ENCODE measurements at regions not wholly inside any gene's neighbourhood (a gene's known extent, or its start where the extent isn't known, plus 50 kb on each side); places are given as distances from the start of the nearest gene placed in this dataset.

- no peaks in the 10 kb centered on the region for H4K20me1 ChIP-seq (ENCODE audit: insufficient read depth, low read length)
These were observed 2135.9 kb downstream of the ARAP2 start for GRCh38 chr4:34108391-34108790.

GRCh38 chr4:34112573-34112972 lies 2131.7 kb downstream of the ARAP2 start:
- Mint-ChIP-seq H3K4me1 (no peaks in the 10 kb centered on the region), H3K27ac (no peak overlapping the region), H3K4me3 (no peak overlapping the region), H3K9me3 (no peaks in the 10 kb centered on the region), H3K27me3 (ENCODE audit: low read depth in 3 of 3) (no peaks in the 10 kb centered on the region), H3K36me3 (no peaks in the 10 kb centered on the region)
- no peaks in the 10 kb centered on the region for H3K9me3 ChIP-seq (replicated peaks in 1 of 2; ENCODE audit: control insufficient read depth in 1 of 2, insufficient read depth in 1 of 2, low read length in 2 of 2)
- no peak overlapping the region for H2AFZ ChIP-seq (ENCODE audit: insufficient read depth, low read depth, low read length, poor library complexity, severe bottlenecking)
- intact Hi-C loops (cut with micrococcal nuclease), result no loop called here
- H3K79me2 ChIP-seq (ENCODE audit: insufficient read depth, low read length), result no peaks in the 10 kb centered on the region
- H3K36me3 ChIP-seq (replicated peaks in 1 of 2; ENCODE audit: control insufficient read depth in 1 of 2, insufficient read depth in 2 of 2, low read length in 2 of 2), result no peaks in the 10 kb centered on the region
- TF ChIP-seq CTCF (IDR thresholded peaks at IDR 0.05), result no peak
- H3K4me3 ChIP-seq (replicated peaks in 1 of 3; ENCODE audit: low read depth in 2 of 3, low read length in 3 of 3), result no peak overlapping the region
- no peak for DNase-seq
- no peak overlapping the region for H3K27ac ChIP-seq (ENCODE audit: low read depth in 1 of 2, low read length in 2 of 2)
- H4K20me1 ChIP-seq (ENCODE audit: insufficient read depth, low read length), result no peaks in the 10 kb centered on the region
- H3K27me3 ChIP-seq (ENCODE audit: control insufficient read depth in 2 of 2, insufficient read depth in 2 of 2, low read length in 2 of 2), result no peaks in the 10 kb centered on the region
- no CpG with 5 or more reads among the region's 2 CpGs for WGBS (ENCODE audit: insufficient coverage)
- H3K4me1 ChIP-seq (ENCODE audit: control insufficient read depth in 1 of 2, insufficient read depth in 2 of 2, low read length in 2 of 2), result no peaks in the 10 kb centered on the region
- H3K4me2 ChIP-seq (replicated peaks; ENCODE audit: extremely low read depth, low read length, poor library complexity, severe bottlenecking), result no peak overlapping the region
- no peak overlapping the region for H3K9ac ChIP-seq (ENCODE audit: insufficient read depth, low read length, poor library complexity, severe bottlenecking)

More at GRCh38 chr4:34108391-34108790, 2135.9 kb downstream of the ARAP2 start:
- Mint-ChIP-seq H3K4me1 (no peaks in the 10 kb centered on the region), H3K36me3 (no peaks in the 10 kb centered on the region), H3K27me3 (ENCODE audit: low read depth in 3 of 3) (no peaks in the 10 kb centered on the region), H3K4me3 (no peak overlapping the region), H3K27ac (no peak overlapping the region), H3K9me3 (no peaks in the 10 kb centered on the region)
- H3K9me3 ChIP-seq (replicated peaks in 1 of 2; ENCODE audit: control insufficient read depth in 1 of 2, insufficient read depth in 1 of 2, low read length in 2 of 2), result no peaks in the 10 kb centered on the region
- no peak for DNase-seq
- no peaks in the 10 kb centered on the region for H3K4me1 ChIP-seq (ENCODE audit: control insufficient read depth in 1 of 2, insufficient read depth in 2 of 2, low read length in 2 of 2)
- TF ChIP-seq CTCF (IDR thresholded peaks at IDR 0.05), result no peak
- no peak overlapping the region for H3K4me2 ChIP-seq (replicated peaks; ENCODE audit: extremely low read depth, low read length, poor library complexity, severe bottlenecking)
- H3K36me3 ChIP-seq (replicated peaks in 1 of 2; ENCODE audit: control insufficient read depth in 1 of 2, insufficient read depth in 2 of 2, low read length in 2 of 2), result no peaks in the 10 kb centered on the region
- H3K27me3 ChIP-seq (ENCODE audit: control insufficient read depth in 2 of 2, insufficient read depth in 2 of 2, low read length in 2 of 2), result no peaks in the 10 kb centered on the region
- no peak overlapping the region for H3K4me3 ChIP-seq (replicated peaks in 1 of 3; ENCODE audit: low read depth in 2 of 3, low read length in 3 of 3)
- H3K79me2 ChIP-seq (ENCODE audit: insufficient read depth, low read length), result no peaks in the 10 kb centered on the region
- no peak overlapping the region for H3K27ac ChIP-seq (ENCODE audit: low read depth in 1 of 2, low read length in 2 of 2)
- intact Hi-C loops (cut with micrococcal nuclease), result no loop called here
- no peak overlapping the region for H2AFZ ChIP-seq (ENCODE audit: insufficient read depth, low read depth, low read length, poor library complexity, severe bottlenecking)
- H3K9ac ChIP-seq (ENCODE audit: insufficient read depth, low read length, poor library complexity, severe bottlenecking), result no peak overlapping the region
